ENCODE measurements at regions not wholly inside any gene's neighbourhood (a gene's known extent, or its start where the extent isn't known, plus 50 kb on each side); places are given as distances from the start of the nearest gene placed in this dataset.
"Not testable (repeated sequence)": the region's sequence is repeated elsewhere in the genome, so short reads cannot be mapped to it uniquely, and the experiment has no call there.

DNA sequence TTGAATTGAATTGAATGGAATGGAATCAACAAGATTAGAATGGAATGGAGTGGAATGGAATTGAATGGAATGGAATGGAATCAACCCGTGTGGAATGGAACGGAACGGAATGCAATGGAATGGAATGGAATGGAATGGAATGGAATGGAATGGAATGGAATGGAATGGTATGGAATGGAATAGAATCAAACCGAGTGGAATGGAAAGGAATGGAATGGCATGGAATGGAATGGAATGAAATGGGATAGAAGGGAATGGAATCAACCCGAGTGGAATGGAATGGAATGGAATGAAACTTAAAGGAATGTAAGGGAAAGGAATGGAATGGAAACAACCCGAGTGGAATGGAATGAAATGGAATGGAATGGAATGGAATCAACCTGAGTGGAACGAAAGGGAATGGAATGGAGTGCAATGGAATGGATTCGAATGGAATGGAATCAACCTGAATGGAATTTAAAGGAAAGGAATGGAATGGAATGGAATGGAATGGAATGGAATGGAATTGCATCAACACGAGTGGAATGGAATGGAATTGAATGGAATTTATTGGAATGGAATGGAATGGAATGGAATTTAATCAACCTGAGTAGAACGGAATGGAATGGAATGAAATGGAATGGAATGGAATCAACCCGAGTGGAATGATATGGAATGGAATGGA lies 1146.6 kb downstream of the RPIA start:
- Histone ChIP-seq H3K27ac (ENCODE audit: low read depth, low read length) (no peak overlapping the region), H3K36me3 (ENCODE audit: insufficient read depth, low read length) (no peaks in the 10 kb centered on the region), H3K79me2 (ENCODE audit: insufficient read depth, low read length) (no peaks in the 10 kb centered on the region), H3K9me3 (ENCODE audit: low read depth, low read length) (peaks cover 37% of the 10 kb centered on the region), H3K4me3 (ENCODE audit: insufficient read depth, low read length) (no peak overlapping the region), H3K27me3 (ENCODE audit: insufficient read depth, low read length) (no peaks in the 10 kb centered on the region), H2AFZ (ENCODE audit: low read length) (no peak overlapping the region), H3K4me2 (ENCODE audit: insufficient read depth, low read length) (no peak overlapping the region), H4K20me1 (ENCODE audit: insufficient read depth, low read length) (no peaks in the 10 kb centered on the region), H3K4me1 (ENCODE audit: insufficient read depth, low read length) (no peaks in the 10 kb centered on the region)
- no peak for DNase-seq (ENCODE audit: insufficient read length, low spot score, missing footprints)
- TF ChIP-seq, protein P1, sequence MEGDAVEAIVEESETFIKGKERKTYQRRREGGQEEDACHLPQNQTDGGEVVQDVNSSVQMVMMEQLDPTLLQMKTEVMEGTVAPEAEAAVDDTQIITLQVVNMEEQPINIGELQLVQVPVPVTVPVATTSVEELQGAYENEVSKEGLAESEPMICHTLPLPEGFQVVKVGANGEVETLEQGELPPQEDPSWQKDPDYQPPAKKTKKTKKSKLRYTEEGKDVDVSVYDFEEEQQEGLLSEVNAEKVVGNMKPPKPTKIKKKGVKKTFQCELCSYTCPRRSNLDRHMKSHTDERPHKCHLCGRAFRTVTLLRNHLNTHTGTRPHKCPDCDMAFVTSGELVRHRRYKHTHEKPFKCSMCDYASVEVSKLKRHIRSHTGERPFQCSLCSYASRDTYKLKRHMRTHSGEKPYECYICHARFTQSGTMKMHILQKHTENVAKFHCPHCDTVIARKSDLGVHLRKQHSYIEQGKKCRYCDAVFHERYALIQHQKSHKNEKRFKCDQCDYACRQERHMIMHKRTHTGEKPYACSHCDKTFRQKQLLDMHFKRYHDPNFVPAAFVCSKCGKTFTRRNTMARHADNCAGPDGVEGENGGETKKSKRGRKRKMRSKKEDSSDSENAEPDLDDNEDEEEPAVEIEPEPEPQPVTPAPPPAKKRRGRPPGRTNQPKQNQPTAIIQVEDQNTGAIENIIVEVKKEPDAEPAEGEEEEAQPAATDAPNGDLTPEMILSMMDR (IDR thresholded peaks at IDR 0.05; ENCODE audit: extremely low read depth, low read depth, low read length): no peak

DNA sequence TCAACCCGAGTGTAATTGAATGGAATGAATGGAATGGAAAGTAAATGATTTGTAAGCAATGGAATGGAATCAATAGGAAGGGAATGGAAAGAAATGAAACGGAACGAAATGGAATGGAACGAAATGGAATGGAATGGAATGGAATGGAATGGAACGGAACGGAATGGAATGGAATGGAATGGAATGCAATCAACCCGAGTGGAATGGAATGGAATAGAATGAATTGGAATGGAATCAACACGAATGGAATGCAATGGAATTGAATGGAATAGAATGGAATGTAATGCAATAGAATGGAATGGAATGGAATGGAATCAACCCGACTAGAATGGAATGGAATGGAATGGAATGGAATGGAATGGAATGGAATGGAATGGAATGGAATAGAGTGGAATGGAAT lies 1148.7 kb downstream of the RPIA start:
- H3K9me3 ChIP-seq (ENCODE audit: low read depth, low read length): peaks cover 32% of the 10 kb centered on the region
- not testable (repeated sequence) for H3K27me3 ChIP-seq (ENCODE audit: insufficient read depth, low read length); H3K4me1 ChIP-seq (ENCODE audit: insufficient read depth, low read length); H4K20me1 ChIP-seq (ENCODE audit: insufficient read depth, low read length); H3K79me2 ChIP-seq (ENCODE audit: insufficient read depth, low read length); H3K36me3 ChIP-seq (ENCODE audit: insufficient read depth, low read length); H3K27ac ChIP-seq (ENCODE audit: low read depth, low read length); H3K4me3 ChIP-seq (ENCODE audit: insufficient read depth, low read length); H3K4me2 ChIP-seq (ENCODE audit: insufficient read depth, low read length); H2AFZ ChIP-seq (ENCODE audit: low read length); DNase-seq (ENCODE audit: insufficient read length, low spot score, missing footprints)

- H3K27me3 ChIP-seq (ENCODE audit: insufficient read depth, low read length); H3K4me2 ChIP-seq (ENCODE audit: insufficient read depth, low read length); H3K4me1 ChIP-seq (ENCODE audit: insufficient read depth, low read length); H2AFZ ChIP-seq (ENCODE audit: low read length); H3K79me2 ChIP-seq (ENCODE audit: insufficient read depth, low read length); H3K27ac ChIP-seq (ENCODE audit: low read depth, low read length); H3K4me3 ChIP-seq (ENCODE audit: insufficient read depth, low read length); DNase-seq (ENCODE audit: insufficient read length, low spot score, missing footprints); H3K36me3 ChIP-seq (ENCODE audit: insufficient read depth, low read length); H4K20me1 ChIP-seq (ENCODE audit: insufficient read depth, low read length): not testable (repeated sequence)
- H3K9me3 ChIP-seq (ENCODE audit: low read depth, low read length): peaks cover 27% of the 10 kb centered on the region
These were observed 1149.5 kb downstream of the RPIA start for GRCh38 chr2:89840781-89841475.

DNA sequence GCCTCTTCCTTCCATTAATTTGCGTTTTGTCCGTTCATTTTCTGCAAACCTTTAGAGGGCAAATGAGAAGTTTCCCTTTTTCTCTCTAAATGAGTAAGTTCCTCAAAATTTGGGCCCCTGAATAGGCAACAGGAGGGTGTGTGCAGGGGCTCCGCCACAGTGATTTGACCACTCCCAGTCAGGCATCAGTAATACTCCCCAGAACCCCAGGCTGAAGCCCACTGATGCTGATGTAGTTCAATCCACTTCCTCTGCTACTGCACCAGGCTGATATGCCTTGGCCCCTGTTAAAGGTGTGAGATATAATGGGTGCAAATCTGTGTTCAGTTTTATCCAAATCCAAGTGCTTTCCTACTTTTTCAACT lies 1150.0 kb downstream of the RPIA start:
- TF ChIP-seq, protein P1 (IDR thresholded peaks at IDR 0.05; ENCODE audit: extremely low read depth, low read depth, low read length): no peak
- peaks cover 25% of the 10 kb centered on the region for H3K9me3 ChIP-seq (ENCODE audit: low read depth, low read length)
- no peaks in the 10 kb centered on the region for H3K36me3 ChIP-seq (ENCODE audit: insufficient read depth, low read length)
- H3K27ac ChIP-seq (ENCODE audit: low read depth, low read length): no peak overlapping the region
- DNase-seq (ENCODE audit: insufficient read length, low spot score, missing footprints): no peak
- H4K20me1 ChIP-seq (ENCODE audit: insufficient read depth, low read length): no peaks in the 10 kb centered on the region
- H3K79me2 ChIP-seq (ENCODE audit: insufficient read depth, low read length): no peaks in the 10 kb centered on the region
- H3K4me2 ChIP-seq (ENCODE audit: insufficient read depth, low read length): no peak overlapping the region
- no peaks in the 10 kb centered on the region for H3K4me1 ChIP-seq (ENCODE audit: insufficient read depth, low read length)
- no peak overlapping the region for H2AFZ ChIP-seq (ENCODE audit: low read length)
- H3K27me3 ChIP-seq (ENCODE audit: insufficient read depth, low read length): no peaks in the 10 kb centered on the region
- no peak overlapping the region for H3K4me3 ChIP-seq (ENCODE audit: insufficient read depth, low read length)

Measured in osteoblast (primary cell).